ENCODE measurements at regions not wholly inside any gene's neighbourhood (a gene's known extent, or its start where the extent isn't known, plus 50 kb on each side); places are given as distances from the start of the nearest gene placed in this dataset.

- Histone ChIP-seq H3K27me3 (ENCODE audit: control insufficient read depth, insufficient read depth, low read length) (no peaks in the 10 kb centered on the region), H3K4me3 (ENCODE audit: low read depth, low read length) (no peak overlapping the region), H3K36me3 (ENCODE audit: control insufficient read depth, insufficient read depth, low read length) (no peaks in the 10 kb centered on the region)
- POLR2A ChIA-PET = no interaction called here
- TF ChIP-seq, protein P1, sequence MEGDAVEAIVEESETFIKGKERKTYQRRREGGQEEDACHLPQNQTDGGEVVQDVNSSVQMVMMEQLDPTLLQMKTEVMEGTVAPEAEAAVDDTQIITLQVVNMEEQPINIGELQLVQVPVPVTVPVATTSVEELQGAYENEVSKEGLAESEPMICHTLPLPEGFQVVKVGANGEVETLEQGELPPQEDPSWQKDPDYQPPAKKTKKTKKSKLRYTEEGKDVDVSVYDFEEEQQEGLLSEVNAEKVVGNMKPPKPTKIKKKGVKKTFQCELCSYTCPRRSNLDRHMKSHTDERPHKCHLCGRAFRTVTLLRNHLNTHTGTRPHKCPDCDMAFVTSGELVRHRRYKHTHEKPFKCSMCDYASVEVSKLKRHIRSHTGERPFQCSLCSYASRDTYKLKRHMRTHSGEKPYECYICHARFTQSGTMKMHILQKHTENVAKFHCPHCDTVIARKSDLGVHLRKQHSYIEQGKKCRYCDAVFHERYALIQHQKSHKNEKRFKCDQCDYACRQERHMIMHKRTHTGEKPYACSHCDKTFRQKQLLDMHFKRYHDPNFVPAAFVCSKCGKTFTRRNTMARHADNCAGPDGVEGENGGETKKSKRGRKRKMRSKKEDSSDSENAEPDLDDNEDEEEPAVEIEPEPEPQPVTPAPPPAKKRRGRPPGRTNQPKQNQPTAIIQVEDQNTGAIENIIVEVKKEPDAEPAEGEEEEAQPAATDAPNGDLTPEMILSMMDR (IDR thresholded peaks at IDR 0.05; ENCODE audit: insufficient read depth, low read depth, low read length) = no peak
- no peak for DNase-seq (ENCODE audit: low read depth)
- CTCF ChIA-PET = interaction anchor here (1.5 kb wide), 1 partner anchor 18 kb away, joined by 3 read pairs; no protein-coding TSS in a partner anchor
Measured at GRCh38 chr17:34131386-34131785, 123.7 kb upstream of the CCL2 start.

DNA sequence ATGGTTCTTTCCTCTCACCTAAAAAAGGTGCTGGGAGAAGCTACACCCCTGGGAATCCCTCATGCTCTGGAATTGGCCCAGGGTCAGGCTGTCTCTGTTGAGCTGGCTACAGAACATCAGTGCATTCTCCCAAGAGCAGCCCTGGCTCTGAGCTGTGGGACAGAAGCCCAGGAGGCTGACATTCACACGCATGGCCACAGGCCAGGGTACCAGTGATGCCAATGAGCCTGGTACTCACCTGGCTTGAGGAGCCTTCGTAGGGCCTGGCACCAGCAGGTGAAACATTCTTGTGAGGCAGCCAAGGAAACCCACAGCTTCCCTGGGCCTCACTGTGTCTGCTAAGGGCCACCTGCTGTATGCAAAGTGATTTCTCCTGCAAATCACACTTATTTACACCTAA lies 121.7 kb upstream of the CCL2 start:
- TF ChIP-seq, protein P1 (IDR thresholded peaks at IDR 0.05; ENCODE audit: insufficient read depth, low read depth, low read length) = no peak
- POLR2A ChIA-PET = no interaction called here
- no peak overlapping the region for H3K4me3 ChIP-seq (ENCODE audit: low read depth, low read length)
- H3K27me3 ChIP-seq (ENCODE audit: control insufficient read depth, insufficient read depth, low read length) = no peaks in the 10 kb centered on the region
- DNase-seq (ENCODE audit: low read depth) = no peak
- CTCF ChIA-PET = no interaction called here
- H3K36me3 ChIP-seq (ENCODE audit: control insufficient read depth, insufficient read depth, low read length) = no peaks in the 10 kb centered on the region

- Histone ChIP-seq H3K4me3 (ENCODE audit: low read depth, low read length) (no peak overlapping the region), H3K27me3 (ENCODE audit: control insufficient read depth, insufficient read depth, low read length) (no peaks in the 10 kb centered on the region), H3K36me3 (ENCODE audit: control insufficient read depth, insufficient read depth, low read length) (no peaks in the 10 kb centered on the region)
- DNase-seq (ENCODE audit: low read depth) = no peak
- CTCF ChIA-PET = interaction anchor here (0.7 to 1.4 kb wide), 2 partner anchors 9 to 12 kb away, joined by 3 to 4 read pairs; no protein-coding TSS in a partner anchor
- TF ChIP-seq, protein P1 (IDR thresholded peaks at IDR 0.05; ENCODE audit: insufficient read depth, low read depth, low read length) = no peak
- POLR2A ChIA-PET = no interaction called here
Measured at GRCh38 chr17:34135841-34136240, 119.2 kb upstream of the CCL2 start.

DNA sequence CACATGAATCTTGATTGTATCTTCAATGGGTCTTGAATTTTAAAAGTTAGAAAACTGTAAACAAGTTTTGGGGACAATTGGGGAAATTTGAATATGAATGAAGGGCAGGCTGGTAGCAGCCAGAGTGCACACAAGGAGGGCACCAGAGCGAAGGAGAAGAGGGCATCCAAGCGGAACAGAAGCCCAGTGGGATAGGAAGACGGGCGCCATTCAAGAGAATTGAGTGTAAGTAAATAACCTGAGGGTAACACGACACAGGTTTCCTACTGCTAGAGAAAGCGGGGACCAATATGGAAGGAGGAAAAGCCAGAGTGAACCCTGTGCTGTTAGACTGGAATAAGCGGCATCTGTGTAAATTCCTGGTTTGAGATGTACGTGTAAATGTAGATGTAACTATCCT lies 115.1 kb upstream of the CCL2 start:
- Histone ChIP-seq H3K36me3 (ENCODE audit: control insufficient read depth, insufficient read depth, low read length) (no peaks in the 10 kb centered on the region), H3K4me3 (ENCODE audit: low read depth, low read length) (no peak overlapping the region), H3K27me3 (ENCODE audit: control insufficient read depth, insufficient read depth, low read length) (no peaks in the 10 kb centered on the region)
- DNase-seq (ENCODE audit: low read depth) = no peak
- ChIA-PET POLR2A (no interaction called here), CTCF (no interaction called here)
- TF ChIP-seq, protein P1 (IDR thresholded peaks at IDR 0.05; ENCODE audit: insufficient read depth, low read depth, low read length) = no peak

GRCh38 chr17:34141590-34141989 lies 113.5 kb upstream of the CCL2 start:
- Histone ChIP-seq H3K4me3 (ENCODE audit: low read depth, low read length) (no peak overlapping the region), H3K36me3 (ENCODE audit: control insufficient read depth, insufficient read depth, low read length) (no peaks in the 10 kb centered on the region), H3K27me3 (ENCODE audit: control insufficient read depth, insufficient read depth, low read length) (0 out of 2 replicates have a peak, but pooled peaks cover 3% of the 10 kb centered on the region)
- no peak for DNase-seq (ENCODE audit: low read depth)
- POLR2A ChIA-PET = no interaction called here
- CTCF ChIA-PET = interaction anchor here (1.2 kb wide), 1 partner anchor 19 kb away, joined by 3 read pairs; no protein-coding TSS in a partner anchor
- TF ChIP-seq, protein P1 (IDR thresholded peaks at IDR 0.05; ENCODE audit: insufficient read depth, low read depth, low read length) = no peak
